ENCODE measurements at regions not wholly inside any gene's neighbourhood (a gene's known extent, or its start where the extent isn't known, plus 50 kb on each side); places are given as distances from the start of the nearest gene placed in this dataset.

GRCh38 chr1:238950017-238950416 is 436.4 kb upstream of the CHRM3 start:
- in situ Hi-C loops (cut with HindIII; ENCODE audit: extremely low pct_ligation_motif_present, low pct_unique_long_range_greater_than_20kb) = no loop called here
- H3K4me3 ChIP-seq (replicated peaks in 1 of 3; ENCODE audit: insufficient read depth in 1 of 3, low read depth in 2 of 3, low read length in 3 of 3) = no peak overlapping the region
- intact Hi-C loops (cut with micrococcal nuclease; ENCODE audit: unreplicated experiment) = no loop called here
- H3K27me3 ChIP-seq (ENCODE audit: control insufficient read depth in 1 of 2, insufficient read depth in 2 of 2, low read length in 2 of 2) = no peaks in the 10 kb centered on the region
- ATAC-seq (no peak), DNase-seq (ENCODE audit: low spot score) (no peak), FAIRE-seq (no peak)
- H2AFZ ChIP-seq (ENCODE audit: low read length) = no peak overlapping the region
- H3K9ac ChIP-seq (ENCODE audit: insufficient read depth, low read depth, low read length) = no peak overlapping the region
- no peaks in the 10 kb centered on the region for H4K20me1 ChIP-seq (ENCODE audit: insufficient read depth, low read length)
- no peaks in the 10 kb centered on the region for H3K36me3 ChIP-seq (replicated peaks in 1 of 2; ENCODE audit: control insufficient read depth in 1 of 2, insufficient read depth in 2 of 2, low read length in 2 of 2)
- 72% methylated on average over 3 of the region's 3 CpGs for WGBS (ENCODE audit: low lambda C conversion rate)
- TF ChIP-seq KLF13 (CRISPR knock-in tag; IDR thresholded peaks at IDR 0.05) = no peak
- no peak for TF ChIP-seq ZNF563 (CRISPR knock-in tag; IDR thresholded peaks at IDR 0.05)
- no peak for TF ChIP-seq KDM5B (CRISPR knock-in tag; IDR thresholded peaks at IDR 0.05; ENCODE audit: borderline replicate concordance)
- no peaks in the 10 kb centered on the region for H3K4me1 ChIP-seq (ENCODE audit: insufficient read depth, low read length)
- no TSS peak for BruUV-seq (replicated peaks)
- ChIA-PET CTCF (ENCODE audit: low intra/inter-chr PET ratio, low total read pairs) (no interaction called here), POLR2A (no interaction called here)
- no peaks in the 10 kb centered on the region for H3K79me2 ChIP-seq (ENCODE audit: insufficient read depth, low read length)
- H3K4me2 ChIP-seq (ENCODE audit: low read depth, low read length) = no peak overlapping the region
- peaks cover 82% of the 10 kb centered on the region for H3K9me3 ChIP-seq (ENCODE audit: low read length)
- H3K27ac ChIP-seq (ENCODE audit: extremely low read length, insufficient read depth, low read length) = no peak overlapping the region

GRCh38 chr1:238944028-238944427 is 442.3 kb upstream of the CHRM3 start:
- in situ Hi-C loops (cut with HindIII; ENCODE audit: extremely low pct_ligation_motif_present, low pct_unique_long_range_greater_than_20kb) = no loop called here
- TF ChIP-seq HNRNPUL1 (IDR thresholded peaks at IDR 0.05; ENCODE audit: low read depth, low read length) (no peak), IKZF5 (CRISPR knock-in tag; IDR thresholded peaks at IDR 0.05) (no peak), ZNF557 (CRISPR knock-in tag; IDR thresholded peaks at IDR 0.05) (no peak), RERE (CRISPR knock-in tag; IDR thresholded peaks at IDR 0.05; ENCODE audit: low read depth) (no peak), NR2F1 (CRISPR knock-in tag; IDR thresholded peaks at IDR 0.05) (no peak), ZBTB7A (CRISPR knock-in tag; IDR thresholded peaks at IDR 0.05) (no peak), TMF1 (CRISPR knock-in tag; IDR thresholded peaks at IDR 0.05; ENCODE audit: low read depth) (no peak)

More at GRCh38 chr1:238944028-238944427, 442.3 kb upstream of the CHRM3 start:
- CTCF ChIA-PET (ENCODE audit: low intra/inter-chr PET ratio, low total read pairs) = no interaction called here
- Histone ChIP-seq H3K9ac (ENCODE audit: insufficient read depth, low read depth, low read length) (no peak overlapping the region), H3K27ac (ENCODE audit: extremely low read length, insufficient read depth, low read length) (no peak overlapping the region), H3K4me1 (ENCODE audit: insufficient read depth, low read length) (no peaks in the 10 kb centered on the region), H3K79me2 (ENCODE audit: insufficient read depth, low read length) (no peaks in the 10 kb centered on the region), H3K4me2 (ENCODE audit: low read depth, low read length) (no peak overlapping the region), H3K27me3 (ENCODE audit: control insufficient read depth in 1 of 2, insufficient read depth in 2 of 2, low read length in 2 of 2) (no peaks in the 10 kb centered on the region), H3K4me3 (replicated peaks in 1 of 3; ENCODE audit: insufficient read depth in 1 of 3, low read depth in 2 of 3, low read length in 3 of 3) (no peak overlapping the region), H4K20me1 (ENCODE audit: insufficient read depth, low read length) (no peaks in the 10 kb centered on the region), H3K36me3 (replicated peaks in 1 of 2; ENCODE audit: control insufficient read depth in 1 of 2, insufficient read depth in 2 of 2, low read length in 2 of 2) (no peaks in the 10 kb centered on the region), H3K9me3 (ENCODE audit: low read length) (peaks cover 91% of the 10 kb centered on the region), H2AFZ (ENCODE audit: low read length) (no peak overlapping the region)
- intact Hi-C loops (cut with micrococcal nuclease; ENCODE audit: unreplicated experiment) = no loop called here
- WGBS (ENCODE audit: low lambda C conversion rate) = 0% methylated on average over 1 of the region's 1 CpG
- POLR2A ChIA-PET = no interaction called here
- DNase-seq (ENCODE audit: low spot score) = no peak
- no TSS peak for BruUV-seq (replicated peaks)
- FAIRE-seq = no peak
- no peak for ATAC-seq
